Jurkat, Clone E6-1 (cell line): ENCODE measurements at regions not wholly inside any gene's neighbourhood (a gene's known extent, or its start where the extent isn't known, plus 50 kb on each side); places are given as distances from the start of the nearest gene placed in this dataset.

Experiments used
- DNase-seq: peaks from one replicate; pipeline ENCODE4 v3.0.0-alpha.2; 2011; ENCODE audit warnings: low read depth, low spot score
- H3K4me3 ChIP-seq: 2 replicates; pipeline ENCODE4 v1.5.1; 2011; ENCODE audit warnings: mild to moderate bottlenecking, low read length, control low read depth, moderate library complexity

- DNase-seq: no peak
- H3K4me3 ChIP-seq: no peak overlapping the region
These were observed 557.6 kb downstream of the CBLN2 start for GRCh38 chr18:71986351-71987050.

DNA sequence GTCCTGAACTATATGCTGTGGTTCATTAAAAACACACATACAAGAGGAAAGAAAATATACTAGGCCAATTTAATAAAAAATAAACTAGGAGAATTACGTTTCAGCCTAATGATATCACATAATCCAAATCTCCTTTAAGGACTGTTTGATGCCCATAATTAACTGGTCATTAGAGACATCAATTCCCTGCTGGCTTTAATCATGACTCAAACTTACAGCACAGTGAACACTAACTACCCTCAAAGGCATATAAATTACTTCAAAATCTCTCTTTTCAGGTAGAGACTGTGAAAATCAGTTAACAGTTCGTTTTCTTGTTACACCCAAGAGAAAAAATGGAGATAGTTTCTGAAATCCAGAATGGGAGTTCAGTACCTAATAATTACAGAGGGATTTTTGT lies 567.4 kb downstream of the CBLN2 start:
- no peak overlapping the region for H3K4me3 ChIP-seq
- DNase-seq: no peak

GRCh38 chr18:71966791-71967190 lies 577.4 kb downstream of the CBLN2 start:
- no peak overlapping the region for H3K4me3 ChIP-seq
- no peak for DNase-seq

DNA sequence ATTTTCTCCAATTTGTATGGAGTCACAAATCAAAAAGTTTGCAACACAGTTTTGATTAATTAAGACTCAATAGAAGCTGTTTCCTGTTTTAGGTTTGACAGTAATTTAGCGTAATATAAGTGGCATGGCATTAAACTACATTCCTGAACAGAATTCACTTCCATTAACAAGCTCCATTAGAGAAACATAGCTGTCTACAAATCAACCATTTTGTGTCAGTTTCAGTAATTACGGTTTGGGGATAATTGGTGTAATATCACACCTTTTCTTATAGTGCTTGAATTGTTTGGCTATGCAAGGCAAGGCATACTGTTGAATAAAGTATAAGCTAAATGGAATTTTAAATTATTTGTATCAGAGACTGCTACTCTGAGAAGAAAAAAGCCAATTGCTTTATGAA lies 585.5 kb downstream of the CBLN2 start:
- H3K4me3 ChIP-seq: no peak overlapping the region

DNA sequence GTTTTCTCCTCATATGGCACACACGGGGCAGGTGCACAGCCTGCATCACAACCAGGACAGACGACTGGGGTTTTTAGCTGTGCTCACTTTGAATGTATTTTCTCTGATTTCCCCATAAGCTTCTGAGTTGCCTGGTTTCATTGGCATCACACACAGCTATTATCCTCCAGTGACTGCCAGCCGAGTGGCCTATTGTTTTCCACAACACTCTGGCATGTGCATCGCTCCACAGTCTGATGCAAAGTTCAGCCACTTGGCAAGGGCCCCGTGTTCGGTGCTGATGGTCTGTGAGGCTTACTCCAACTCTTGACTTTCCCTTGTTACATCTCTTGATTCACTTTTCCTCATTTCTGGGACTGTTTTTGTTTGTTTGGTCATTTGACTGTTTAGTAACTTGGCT lies 593.1 kb downstream of the CBLN2 start:
- no peak for DNase-seq
- no peak overlapping the region for H3K4me3 ChIP-seq

More for the DNA sequence above, 585.5 kb downstream of the CBLN2 start:
- DNase-seq: no peak

DNA sequence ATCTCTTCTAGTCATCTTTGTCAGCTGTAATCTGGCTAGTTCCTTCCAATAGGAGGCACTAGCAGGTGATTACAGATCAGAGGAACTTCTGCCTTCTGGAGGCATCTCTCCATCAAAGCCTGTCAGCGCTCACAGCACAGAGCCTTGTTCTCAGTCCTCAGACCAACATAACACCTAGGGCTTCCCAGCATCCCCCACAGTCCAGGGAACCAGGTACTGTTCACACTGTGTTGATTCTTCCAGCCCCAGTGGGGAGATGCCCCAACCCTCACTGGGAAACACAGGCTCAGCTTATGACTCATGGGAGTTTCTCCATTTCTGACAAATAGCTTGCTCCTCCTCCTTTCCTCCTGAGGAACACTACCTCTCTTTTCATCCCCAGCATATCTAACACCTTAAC lies 601.7 kb downstream of the CBLN2 start:
- no peak overlapping the region for H3K4me3 ChIP-seq
- DNase-seq: no peak

DNA sequence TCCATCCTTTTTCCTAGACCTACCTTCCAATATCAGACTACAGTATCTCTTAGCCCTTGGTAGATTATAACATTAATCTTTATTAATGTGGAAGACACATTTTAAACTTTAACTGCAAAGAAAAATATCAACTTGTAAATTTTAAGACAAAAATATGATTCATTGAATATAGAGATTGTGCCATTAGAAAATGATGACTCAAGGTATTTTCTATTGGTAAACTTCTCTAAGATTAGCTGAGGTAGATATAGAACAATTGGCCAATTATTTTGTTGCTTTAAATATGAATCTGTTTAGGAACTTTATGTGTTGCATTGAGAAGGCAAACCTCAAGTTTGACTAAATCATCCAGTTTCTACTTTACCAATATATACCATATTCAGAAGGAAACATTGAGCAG lies 604.7 kb downstream of the CBLN2 start:
- no peak for DNase-seq
- no peak overlapping the region for H3K4me3 ChIP-seq

GRCh38 chr18:71936744-71937143 lies 607.4 kb downstream of the CBLN2 start:
- DNase-seq: no peak
- H3K4me3 ChIP-seq: no peak overlapping the region

GRCh38 chr18:71919211-71919610 lies 624.9 kb downstream of the CBLN2 start:
- no peak overlapping the region for H3K4me3 ChIP-seq
- DNase-seq: no peak

DNA sequence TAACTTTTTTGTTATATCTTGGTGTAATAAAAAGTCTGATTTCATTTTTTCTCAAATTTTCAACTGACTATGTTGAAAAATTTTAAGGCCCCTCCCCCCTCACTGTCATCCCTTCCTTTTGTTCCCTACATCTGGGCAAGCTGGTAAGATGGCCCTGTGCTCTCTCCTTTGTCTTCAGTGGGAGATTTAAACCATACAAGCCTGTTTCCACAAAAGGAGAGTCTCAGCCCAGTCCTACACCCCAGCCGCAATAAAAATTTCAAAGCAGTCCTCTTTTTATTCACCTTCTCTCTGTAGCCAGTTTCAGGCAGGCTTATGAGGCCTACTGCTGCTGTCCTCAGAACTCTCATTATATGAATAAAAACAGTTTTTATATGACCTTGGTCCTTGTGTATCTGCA lies 630.5 kb downstream of the CBLN2 start:
- H3K4me3 ChIP-seq: no peak overlapping the region
- DNase-seq: no peak

DNA sequence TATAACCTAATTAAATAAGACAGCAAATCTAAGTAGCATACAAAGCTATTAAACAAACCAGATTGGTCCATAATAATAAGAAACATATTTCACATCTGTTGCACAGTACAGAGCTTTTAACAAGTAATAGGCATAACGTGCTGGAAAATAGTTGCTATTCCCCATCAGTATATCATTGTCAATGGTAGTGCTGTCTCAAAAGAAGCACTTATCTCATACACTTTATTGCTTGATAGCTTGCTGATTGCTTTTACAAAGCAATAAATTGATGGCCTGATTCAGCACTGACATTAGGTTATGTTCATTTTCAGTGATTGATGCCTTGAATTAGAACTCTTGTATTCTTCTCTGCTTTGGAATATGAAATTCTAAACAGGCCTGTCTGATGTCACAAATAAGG lies 641.7 kb downstream of the CBLN2 start:
- DNase-seq: no peak

DNA sequence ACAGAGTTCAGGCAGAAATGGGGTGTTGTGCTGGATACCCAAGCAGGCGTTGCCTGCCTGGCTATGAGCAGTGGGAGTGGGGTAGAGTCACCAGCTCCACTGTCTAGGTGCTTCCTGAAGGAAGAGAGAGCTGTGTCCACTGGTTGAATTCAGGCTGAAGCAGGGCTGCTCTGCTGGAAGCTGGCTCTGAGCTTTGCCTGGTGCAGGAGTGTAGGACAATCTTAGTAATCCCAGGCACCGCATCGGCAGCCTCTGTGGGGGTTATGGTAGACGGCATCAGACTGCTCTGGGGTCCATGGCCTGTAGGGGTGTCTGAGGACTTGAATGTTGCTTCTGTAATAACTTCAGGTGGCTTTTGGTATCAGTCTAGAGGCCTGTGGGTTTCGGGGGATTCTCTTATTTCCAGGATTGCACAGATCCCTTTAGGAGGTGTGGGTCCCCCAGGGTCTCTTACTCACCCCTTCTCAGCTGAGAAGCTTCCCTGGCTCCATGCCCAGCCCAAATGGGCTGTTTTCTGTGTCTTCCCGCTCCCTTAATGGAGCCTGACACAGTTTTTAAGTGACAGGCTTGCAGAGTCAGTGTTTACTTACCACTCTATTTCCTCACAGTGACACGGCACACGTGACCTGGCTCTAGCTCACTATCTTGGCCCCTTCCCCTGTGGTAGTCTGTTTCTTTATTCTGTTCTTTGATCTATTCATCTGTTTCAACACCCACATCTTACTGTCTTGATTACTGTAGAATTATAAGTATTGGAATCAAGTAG lies 644.3 kb downstream of the CBLN2 start:
- H3K4me3 ChIP-seq: no peak overlapping the region
- peak; percentile 9 for DNase-seq

More for the DNA sequence above, 641.7 kb downstream of the CBLN2 start:
- H3K4me3 ChIP-seq: no peak overlapping the region

DNA sequence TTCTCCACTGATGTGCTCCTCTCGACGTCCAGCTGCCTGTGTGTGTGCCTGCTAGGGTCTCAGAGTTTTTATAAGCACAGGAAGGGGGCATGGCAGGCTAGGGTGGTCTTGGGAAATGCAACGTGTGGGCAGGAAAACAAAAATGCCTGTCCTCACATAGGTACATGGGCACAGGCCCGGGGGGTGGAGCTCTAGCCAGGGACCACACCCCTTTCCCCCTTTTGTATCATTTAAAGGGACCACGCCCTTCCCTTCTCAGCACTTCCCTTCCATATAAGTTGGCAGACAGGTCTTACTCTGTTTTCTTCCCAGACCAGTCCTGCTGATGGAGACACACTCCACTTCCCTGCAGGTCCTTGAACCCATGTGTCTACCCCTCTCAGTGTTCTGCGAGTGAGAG lies 645.0 kb downstream of the CBLN2 start:
- no peak overlapping the region for H3K4me3 ChIP-seq
- no peak for DNase-seq

- no peak overlapping the region for H3K4me3 ChIP-seq
- no peak for DNase-seq
These were observed 656.6 kb downstream of the CBLN2 start for GRCh38 chr18:71887509-71887908.

- no peak for DNase-seq
- no peak overlapping the region for H3K4me3 ChIP-seq
These were observed 665.9 kb downstream of the CBLN2 start for GRCh38 chr18:71878226-71878625.

DNA sequence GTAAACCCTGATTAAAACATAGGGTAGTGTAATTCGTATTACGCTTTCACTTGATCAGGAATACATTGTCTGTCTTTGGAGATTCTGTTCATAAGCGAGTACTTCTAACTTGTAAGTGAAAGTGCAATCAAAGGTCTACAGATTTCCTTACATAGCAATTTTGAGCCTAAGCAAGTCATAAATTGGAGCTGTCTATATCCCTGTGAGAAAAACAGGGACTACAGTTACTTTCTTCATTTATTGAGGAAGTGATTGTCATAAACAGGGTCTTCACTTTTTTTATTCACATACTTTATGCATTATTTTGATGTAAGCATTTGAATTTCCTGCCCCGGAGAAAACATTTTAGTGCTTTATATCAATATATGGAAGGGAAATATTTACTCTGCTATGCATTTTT lies 670.4 kb downstream of the CBLN2 start:
- DNase-seq: no peak
- H3K4me3 ChIP-seq: no peak overlapping the region

DNA sequence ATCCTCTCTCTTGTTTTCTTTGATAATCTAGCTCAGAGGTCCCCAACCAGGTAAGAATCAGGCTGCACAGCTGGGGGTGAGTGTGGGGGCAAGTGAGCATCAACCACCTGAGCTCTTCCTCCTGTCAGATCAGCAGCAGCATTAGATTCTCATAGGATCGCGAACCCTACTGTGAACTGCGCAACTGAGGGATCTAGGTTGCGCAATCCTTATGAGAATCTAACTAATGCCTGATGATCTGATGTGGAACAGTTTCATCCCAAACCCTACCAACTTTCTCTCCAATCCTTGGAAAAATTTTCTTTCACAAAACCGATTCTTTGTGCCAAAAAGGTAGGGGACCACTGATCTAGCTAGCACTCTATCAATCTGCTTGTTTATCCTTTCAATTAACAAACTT lies 678.3 kb downstream of the CBLN2 start:
- no peak for DNase-seq
- H3K4me3 ChIP-seq: no peak overlapping the region

DNA sequence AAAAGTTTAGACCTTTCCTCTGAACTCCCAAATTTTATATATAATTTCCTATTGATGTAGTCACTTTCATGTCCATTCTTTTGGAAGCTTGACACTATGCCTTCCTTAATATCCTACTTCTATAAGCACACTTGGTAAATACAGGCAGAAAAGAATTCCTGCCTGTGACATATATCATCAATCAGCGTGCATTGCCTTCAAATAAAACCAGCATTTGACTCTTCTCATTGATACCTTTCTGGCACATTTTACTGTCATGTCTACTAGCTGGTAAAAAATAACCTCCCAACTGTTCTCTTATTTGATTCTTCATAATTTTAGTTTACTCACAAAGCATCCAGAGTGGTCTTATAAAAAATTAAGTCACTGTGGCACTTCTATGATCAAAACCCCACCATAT lies 693.5 kb downstream of the CBLN2 start:
- no peak for DNase-seq
- no peak overlapping the region for H3K4me3 ChIP-seq

DNA sequence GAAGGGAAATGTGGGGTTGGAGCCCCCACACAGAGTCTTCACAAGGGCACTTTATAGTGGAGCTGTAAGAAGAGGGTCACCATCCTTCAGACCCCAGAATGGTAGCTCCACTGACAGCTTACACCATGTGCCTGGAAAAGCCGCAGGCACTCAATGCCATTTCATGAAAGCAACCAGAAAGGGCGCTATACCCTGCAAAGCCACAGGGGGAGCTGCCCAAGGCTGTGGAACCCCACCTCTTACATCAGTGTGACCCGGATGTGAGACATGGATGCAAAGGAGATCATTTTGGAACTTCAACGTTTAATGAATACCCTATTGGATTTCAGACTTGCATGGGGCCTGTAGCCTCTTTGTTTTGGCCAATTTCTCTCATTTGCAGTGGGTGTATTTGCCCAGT lies 694.7 kb downstream of the CBLN2 start:
- H3K4me3 ChIP-seq: no peak overlapping the region
- DNase-seq: no peak

GRCh38 chr18:71846716-71847115 lies 697.4 kb downstream of the CBLN2 start:
- no peak overlapping the region for H3K4me3 ChIP-seq
- DNase-seq: no peak

DNA sequence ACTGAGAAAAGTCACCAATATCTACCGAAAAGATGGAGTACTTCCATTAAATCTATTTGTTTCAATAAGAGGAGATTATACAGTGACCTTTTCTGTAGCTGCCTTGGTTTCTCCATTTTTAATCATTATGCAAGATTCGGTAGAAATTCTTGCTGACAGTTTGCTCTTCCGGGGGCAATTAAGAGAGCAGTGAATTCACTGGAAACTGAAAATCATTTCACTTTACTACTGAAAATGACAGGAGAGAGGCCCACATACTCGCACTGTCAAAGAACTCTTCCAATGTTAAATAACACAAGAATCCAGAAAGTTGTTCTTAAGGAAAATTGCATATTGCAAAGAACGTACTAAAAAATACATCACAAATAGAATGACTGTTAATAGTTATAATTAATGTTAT lies 699.3 kb downstream of the CBLN2 start:
- no peak for DNase-seq
- no peak overlapping the region for H3K4me3 ChIP-seq
